ENCODE measurements at regions not wholly inside any gene's neighbourhood (a gene's known extent, or its start where the extent isn't known, plus 50 kb on each side); places are given as distances from the start of the nearest gene placed in this dataset.

DNA sequence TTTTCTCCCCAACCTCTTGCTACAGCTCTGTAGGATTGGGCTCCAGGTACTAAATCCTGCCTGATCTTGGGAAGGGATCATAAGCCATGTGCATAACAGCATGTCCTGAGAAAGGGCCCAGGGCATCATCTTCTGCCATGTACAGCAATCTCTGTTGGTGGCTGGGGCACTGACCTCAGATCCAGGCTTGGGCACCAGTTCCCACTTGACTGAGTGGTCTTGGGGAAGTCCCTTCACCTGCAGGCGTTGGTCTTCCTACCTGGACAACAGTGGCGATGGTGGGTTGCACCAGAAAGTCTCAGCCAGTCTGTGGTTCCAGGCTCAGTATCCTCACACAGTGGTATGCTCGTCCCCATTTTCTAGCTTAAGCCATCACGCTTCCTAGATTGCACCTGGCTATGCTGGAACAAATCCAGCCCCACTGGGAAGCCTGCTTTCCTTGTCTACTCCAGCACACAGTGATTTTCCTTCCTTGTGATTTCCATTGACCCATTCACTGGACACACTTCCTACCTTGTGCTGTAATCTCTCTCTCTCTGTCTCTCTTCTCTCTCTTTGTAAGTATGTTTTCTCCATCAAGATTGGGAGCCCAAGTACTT lies 121.7 kb upstream of the PITX1 start:
- TF ChIP-seq JUNB (IDR thresholded peaks at IDR 0.05) (no peak), MYC (IDR thresholded peaks at IDR 0.05; ENCODE audit: borderline replicate concordance, low read length) (no peak), CEBPB (IDR thresholded peaks at IDR 0.05) (no peak)

All from A549 (cell line).